Astrocyte (in vitro differentiated cells and primary cell): ENCODE measurements at regions not wholly inside any gene's neighbourhood (a gene's known extent, or its start where the extent isn't known, plus 50 kb on each side); places are given as distances from the start of the nearest gene placed in this dataset.

Experiments used
- EZH2 ChIP-seq: IDR thresholded peaks from 2 replicates; pipeline ENCODE4 v1.6.1; 2012; ENCODE audit warnings: mild to moderate bottlenecking, low read length, inconsistent platforms; ENCODE audit not compliant: insufficient read depth
- TF ChIP-seq, protein P1 (sequence below): IDR thresholded peaks from 2 replicates; pipeline ENCODE4 v1.5.1; 2011; ENCODE audit warnings: low read depth, mild to moderate bottlenecking, inconsistent platforms, low read length, moderate library complexity; ENCODE audit not compliant: insufficient read depth

DNA sequence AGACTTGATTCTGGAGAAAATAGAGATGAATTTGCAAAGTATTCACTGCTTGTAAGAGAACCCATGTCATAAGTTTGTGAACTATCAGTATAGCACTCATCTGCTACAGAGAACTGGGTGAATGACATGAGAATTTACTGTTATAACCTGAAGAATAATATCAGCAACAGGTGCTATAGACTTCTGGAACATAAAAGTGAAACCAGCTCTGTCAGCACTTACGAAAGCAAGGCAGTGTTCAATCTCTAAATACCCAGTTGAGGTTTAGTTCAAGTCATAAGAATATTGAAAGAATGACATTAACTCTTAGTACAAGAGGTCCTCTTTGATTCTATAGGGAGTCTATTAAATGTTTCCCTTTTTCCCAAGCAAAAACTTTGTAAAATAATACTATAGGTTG, 232.9 kb upstream of the ANKRD50 start:
- TF ChIP-seq, protein P1, sequence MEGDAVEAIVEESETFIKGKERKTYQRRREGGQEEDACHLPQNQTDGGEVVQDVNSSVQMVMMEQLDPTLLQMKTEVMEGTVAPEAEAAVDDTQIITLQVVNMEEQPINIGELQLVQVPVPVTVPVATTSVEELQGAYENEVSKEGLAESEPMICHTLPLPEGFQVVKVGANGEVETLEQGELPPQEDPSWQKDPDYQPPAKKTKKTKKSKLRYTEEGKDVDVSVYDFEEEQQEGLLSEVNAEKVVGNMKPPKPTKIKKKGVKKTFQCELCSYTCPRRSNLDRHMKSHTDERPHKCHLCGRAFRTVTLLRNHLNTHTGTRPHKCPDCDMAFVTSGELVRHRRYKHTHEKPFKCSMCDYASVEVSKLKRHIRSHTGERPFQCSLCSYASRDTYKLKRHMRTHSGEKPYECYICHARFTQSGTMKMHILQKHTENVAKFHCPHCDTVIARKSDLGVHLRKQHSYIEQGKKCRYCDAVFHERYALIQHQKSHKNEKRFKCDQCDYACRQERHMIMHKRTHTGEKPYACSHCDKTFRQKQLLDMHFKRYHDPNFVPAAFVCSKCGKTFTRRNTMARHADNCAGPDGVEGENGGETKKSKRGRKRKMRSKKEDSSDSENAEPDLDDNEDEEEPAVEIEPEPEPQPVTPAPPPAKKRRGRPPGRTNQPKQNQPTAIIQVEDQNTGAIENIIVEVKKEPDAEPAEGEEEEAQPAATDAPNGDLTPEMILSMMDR, result no peak
- TF ChIP-seq EZH2, result no peak
